ENCODE measurements at regions not wholly inside any gene's neighbourhood (a gene's known extent, or its start where the extent isn't known, plus 50 kb on each side); places are given as distances from the start of the nearest gene placed in this dataset.

DNA sequence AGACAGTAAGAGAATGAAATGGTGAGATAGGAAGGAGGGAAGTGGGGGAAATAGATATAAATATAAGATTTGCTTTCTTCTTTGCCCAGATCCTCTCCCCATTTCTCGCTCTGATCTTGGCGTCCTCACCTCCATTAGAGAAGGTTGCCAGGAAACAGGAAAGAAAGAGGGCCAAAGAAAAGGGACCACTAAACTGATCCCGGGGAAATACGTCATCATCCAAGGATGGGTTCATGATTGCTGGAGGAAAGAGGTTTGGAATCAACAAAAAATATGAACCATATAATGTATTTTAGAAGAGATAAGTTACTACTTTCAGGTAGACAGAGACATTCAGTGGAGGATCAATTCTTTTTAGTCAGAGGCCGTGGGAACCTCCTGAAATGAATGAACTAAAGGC, 536.0 kb downstream of the HAPSTR1 start:
- TF ChIP-seq, protein P1, sequence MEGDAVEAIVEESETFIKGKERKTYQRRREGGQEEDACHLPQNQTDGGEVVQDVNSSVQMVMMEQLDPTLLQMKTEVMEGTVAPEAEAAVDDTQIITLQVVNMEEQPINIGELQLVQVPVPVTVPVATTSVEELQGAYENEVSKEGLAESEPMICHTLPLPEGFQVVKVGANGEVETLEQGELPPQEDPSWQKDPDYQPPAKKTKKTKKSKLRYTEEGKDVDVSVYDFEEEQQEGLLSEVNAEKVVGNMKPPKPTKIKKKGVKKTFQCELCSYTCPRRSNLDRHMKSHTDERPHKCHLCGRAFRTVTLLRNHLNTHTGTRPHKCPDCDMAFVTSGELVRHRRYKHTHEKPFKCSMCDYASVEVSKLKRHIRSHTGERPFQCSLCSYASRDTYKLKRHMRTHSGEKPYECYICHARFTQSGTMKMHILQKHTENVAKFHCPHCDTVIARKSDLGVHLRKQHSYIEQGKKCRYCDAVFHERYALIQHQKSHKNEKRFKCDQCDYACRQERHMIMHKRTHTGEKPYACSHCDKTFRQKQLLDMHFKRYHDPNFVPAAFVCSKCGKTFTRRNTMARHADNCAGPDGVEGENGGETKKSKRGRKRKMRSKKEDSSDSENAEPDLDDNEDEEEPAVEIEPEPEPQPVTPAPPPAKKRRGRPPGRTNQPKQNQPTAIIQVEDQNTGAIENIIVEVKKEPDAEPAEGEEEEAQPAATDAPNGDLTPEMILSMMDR (IDR thresholded peaks at IDR 0.05): no peak
- TF ChIP-seq POLR2A (IDR thresholded peaks at IDR 0.05): no peak
